ENCODE measurements at regions not wholly inside any gene's neighbourhood (a gene's known extent, or its start where the extent isn't known, plus 50 kb on each side); places are given as distances from the start of the nearest gene placed in this dataset.

GRCh38 chr1:34656299-34656698 is 98.5 kb upstream of the GJB5 start:
- no peak for DNase-seq

GRCh38 chr1:34656731-34657130 is 98.1 kb upstream of the GJB5 start:
- no peak for DNase-seq

GRCh38 chr1:34657266-34657665 is 97.6 kb upstream of the GJB5 start:
- no peak for DNase-seq

- no peak for DNase-seq
These were observed 97.0 kb upstream of the GJB5 start for GRCh38 chr1:34657849-34658248.

GRCh38 chr1:34663031-34663430 is 91.8 kb upstream of the GJB5 start:
- DNase-seq, result no peak

GRCh38 chr1:34668063-34668462 is 86.8 kb upstream of the GJB5 start:
- DNase-seq, result no peak

GRCh38 chr1:34670982-34671381 is 83.9 kb upstream of the GJB5 start:
- DNase-seq, result no peak

GRCh38 chr1:34671887-34672286 is 83.0 kb upstream of the GJB5 start:
- DNase-seq, result no peak

GRCh38 chr1:34681480-34682451 is 73.1 kb upstream of the GJB5 start:
- DNase-seq, result peak; percentile 10

- no peak for DNase-seq
These were observed 72.2 kb upstream of the GJB5 start for GRCh38 chr1:34682452-34683223.

GRCh38 chr1:34683616-34684015 is 71.2 kb upstream of the GJB5 start:
- DNase-seq, result no peak

GRCh38 chr1:34684266-34684665 is 70.6 kb upstream of the GJB5 start:
- no peak for DNase-seq

GRCh38 chr1:34685225-34685624 is 69.6 kb upstream of the GJB5 start:
- no peak for DNase-seq

- no peak for DNase-seq
These were observed 68.3 kb upstream of the GJB5 start for GRCh38 chr1:34686531-34686930.

- no peak for DNase-seq
These were observed 66.7 kb upstream of the GJB5 start for GRCh38 chr1:34688006-34688741.

- no peak for DNase-seq
These were observed 64.6 kb upstream of the GJB5 start for GRCh38 chr1:34690269-34690668.

GRCh38 chr1:34693081-34693480 is 61.8 kb upstream of the GJB5 start:
- no peak for DNase-seq

GRCh38 chr1:34694383-34694782 is 60.5 kb upstream of the GJB5 start:
- DNase-seq, result no peak

GRCh38 chr1:34695580-34695979 is 59.3 kb upstream of the GJB5 start:
- no peak for DNase-seq

- no peak for DNase-seq
These were observed 58.6 kb upstream of the GJB5 start for GRCh38 chr1:34696230-34696629.

GRCh38 chr1:34696981-34697380 is 57.9 kb upstream of the GJB5 start:
- no peak for DNase-seq

- DNase-seq, result no peak
These were observed 57.0 kb upstream of the GJB5 start for GRCh38 chr1:34697818-34698217.

Data from muscle of arm (tissue), 1 donor.